Muscle of arm (tissue), 1 donor: ENCODE measurements at regions not wholly inside any gene's neighbourhood (a gene's known extent, or its start where the extent isn't known, plus 50 kb on each side); places are given as distances from the start of the nearest gene placed in this dataset.

Experiments
- DNase-seq: peaks from one replicate; pipeline ENCODE4 v3.0.0-alpha.2; 2013

GRCh38 chr10:64209561-64209960 is 688.4 kb downstream of the REEP3 start:
- DNase-seq = peak; percentile 28

- DNase-seq = no peak
Observed at GRCh38 chr10:64210211-64210610, 689.0 kb downstream of the REEP3 start.

DNA sequence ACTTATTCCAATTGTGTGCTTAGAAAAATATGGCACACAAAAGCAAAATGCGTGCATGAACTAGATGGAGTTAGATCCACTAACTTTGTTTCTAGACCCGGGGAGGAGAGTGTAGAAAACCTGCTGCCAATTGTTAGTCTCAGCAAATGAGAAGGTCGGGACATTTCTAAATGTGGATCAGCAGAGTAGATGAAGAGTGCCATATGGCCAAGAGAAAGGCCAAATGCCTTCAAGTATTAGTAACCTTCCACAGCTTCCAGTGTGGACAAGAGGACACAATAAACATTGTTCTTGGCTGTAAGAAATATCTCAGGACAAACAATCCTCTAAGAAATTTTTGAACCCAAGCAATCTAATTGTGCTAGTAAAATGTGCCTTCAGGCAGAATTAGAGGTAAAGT is 690.3 kb downstream of the REEP3 start:
- no peak for DNase-seq

- no peak for DNase-seq
Observed at GRCh38 chr10:64215088-64215487, 693.9 kb downstream of the REEP3 start.

GRCh38 chr10:64219271-64220025 is 698.2 kb downstream of the REEP3 start:
- no peak for DNase-seq

DNA sequence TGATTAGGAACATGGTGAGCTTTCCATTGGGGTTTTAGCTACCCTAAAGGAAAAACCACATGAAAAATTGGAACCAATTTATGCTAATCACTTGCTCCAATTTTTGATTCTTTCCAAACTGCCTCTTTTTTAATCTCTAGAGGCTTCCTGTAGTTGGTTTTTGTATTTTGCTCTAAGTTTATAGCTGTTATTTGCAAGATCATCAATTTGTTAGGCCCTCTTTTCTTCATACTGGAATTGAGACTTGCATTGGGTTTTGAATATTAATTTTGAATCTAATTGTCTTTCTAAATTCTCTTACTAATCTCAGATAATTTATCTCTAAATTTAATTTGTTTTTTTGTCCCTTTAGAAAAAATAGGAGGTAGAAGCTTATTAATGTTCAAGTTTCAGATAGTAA is 713.3 kb downstream of the REEP3 start:
- DNase-seq = no peak

GRCh38 chr10:64257704-64258103 is 736.5 kb downstream of the REEP3 start:
- no peak for DNase-seq

DNA sequence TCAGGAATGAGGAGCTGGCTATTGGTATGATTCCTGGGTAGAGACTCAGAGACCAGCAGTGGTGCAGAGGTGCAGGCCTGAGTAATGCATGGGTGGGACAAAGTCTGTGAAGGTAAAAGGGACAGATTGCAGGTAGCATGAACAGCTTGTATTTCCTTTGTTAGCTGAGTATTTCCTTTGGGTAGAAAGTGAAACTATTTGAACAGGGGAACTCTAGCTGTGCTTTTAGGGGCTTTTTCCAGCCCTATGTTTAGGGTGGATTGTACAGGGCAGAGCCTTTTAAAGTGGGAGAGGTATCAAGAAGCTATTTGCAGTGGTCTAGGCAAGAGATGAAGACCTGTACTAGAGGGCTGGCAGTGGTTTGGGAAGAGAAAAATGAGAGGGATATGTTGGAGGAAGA is 739.9 kb downstream of the REEP3 start:
- no peak for DNase-seq

- no peak for DNase-seq
Observed at GRCh38 chr10:64261676-64262075, 740.5 kb downstream of the REEP3 start.

DNA sequence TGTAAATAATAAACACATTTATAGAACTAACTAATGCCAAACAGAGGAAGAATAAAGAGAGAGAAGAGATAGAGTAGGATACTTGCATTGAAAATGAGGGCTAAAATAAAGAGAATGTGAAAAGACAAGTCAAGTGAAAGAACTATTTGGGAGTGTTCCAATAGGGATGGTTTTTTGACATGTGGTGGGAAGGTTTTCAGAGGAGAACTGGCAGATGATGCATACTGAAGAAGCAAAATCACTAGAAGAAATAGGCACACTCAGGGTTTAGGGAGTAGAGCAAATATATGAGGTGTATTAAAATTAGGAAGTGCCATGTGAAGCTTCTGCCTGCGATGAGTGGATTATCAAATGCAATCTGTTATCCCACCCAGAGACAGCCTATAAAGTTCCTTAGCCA is 744.8 kb downstream of the REEP3 start:
- no peak for DNase-seq

GRCh38 chr10:64271508-64271907 is 750.3 kb downstream of the REEP3 start:
- no peak for DNase-seq

DNA sequence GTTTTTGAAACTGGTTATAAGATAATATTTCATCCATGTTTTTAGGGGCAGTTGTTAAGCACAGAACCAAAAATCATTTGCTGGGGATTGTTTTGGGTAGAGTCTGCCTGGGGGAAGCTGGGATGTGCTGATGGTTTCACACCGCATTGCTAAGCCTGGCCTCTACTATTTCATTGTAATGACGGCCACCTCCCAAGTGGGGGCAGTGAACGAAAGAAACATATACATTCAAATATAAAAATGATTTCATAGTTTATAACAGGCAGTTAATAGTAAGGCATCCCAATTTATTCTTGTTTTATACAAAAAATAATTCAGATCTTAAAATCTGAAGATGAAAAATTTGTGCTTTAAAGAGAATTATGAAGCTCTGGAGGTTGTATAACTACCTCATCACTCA is 750.8 kb downstream of the REEP3 start:
- DNase-seq = no peak

GRCh38 chr10:64275001-64275400 is 753.8 kb downstream of the REEP3 start:
- no peak for DNase-seq

DNA sequence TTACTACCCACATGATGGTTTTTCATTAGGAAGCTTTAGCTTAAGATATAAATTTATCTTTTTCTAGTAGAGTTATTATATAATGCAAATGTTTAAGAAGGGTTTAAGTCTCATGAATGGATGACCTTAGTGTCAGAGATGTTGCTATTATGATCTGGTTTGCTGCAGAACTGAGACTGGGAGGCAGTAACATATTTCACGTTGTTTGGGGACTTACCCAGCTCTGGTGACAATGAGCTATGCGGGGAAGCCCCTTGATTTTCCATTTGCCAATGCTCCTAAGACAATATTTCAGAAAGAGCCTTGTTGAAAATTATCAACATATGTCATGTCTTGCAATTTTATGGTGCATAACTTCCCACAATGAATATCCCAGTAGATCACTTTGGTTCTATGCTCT is 754.6 kb downstream of the REEP3 start:
- DNase-seq = no peak

DNA sequence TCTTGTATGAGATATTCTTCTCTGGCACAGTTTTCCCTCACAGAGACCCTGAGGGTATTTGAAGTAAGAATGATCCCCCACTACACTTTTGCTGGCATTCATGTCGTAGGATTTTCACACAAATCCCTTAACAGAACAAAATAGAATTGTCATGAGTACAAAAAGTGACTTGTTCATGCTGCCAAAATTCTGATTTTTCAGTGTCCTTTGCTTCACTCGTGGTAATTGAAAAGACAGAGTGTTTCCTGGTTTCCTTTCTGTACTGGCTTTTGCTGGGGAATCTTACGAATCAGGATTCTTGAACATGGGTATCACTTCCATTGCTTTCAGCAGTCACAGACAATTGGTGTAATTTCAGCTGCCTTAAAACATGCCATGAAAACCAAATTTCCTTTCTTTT is 756.3 kb downstream of the REEP3 start:
- DNase-seq = no peak

DNA sequence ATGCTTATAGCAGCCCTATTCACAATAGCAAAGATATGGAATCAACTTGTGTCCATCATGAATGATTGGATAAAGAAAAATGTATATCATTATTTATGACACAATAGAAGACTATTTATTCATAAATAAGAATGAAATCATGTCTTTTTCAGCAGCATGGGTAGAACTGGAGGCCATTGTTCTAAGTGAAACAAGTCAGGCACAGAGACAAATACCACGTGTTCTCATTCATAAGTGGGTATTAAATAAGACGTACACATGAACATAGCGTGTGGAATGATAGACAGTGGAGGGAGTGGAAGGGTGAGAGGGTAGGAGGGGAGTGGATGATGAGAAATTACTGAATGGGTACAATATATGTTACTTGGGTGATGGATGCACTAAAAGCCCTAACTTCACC is 762.4 kb downstream of the REEP3 start:
- no peak for DNase-seq

GRCh38 chr10:64286533-64286932 is 765.3 kb downstream of the REEP3 start:
- DNase-seq = no peak

GRCh38 chr10:64288404-64288803 is 767.2 kb downstream of the REEP3 start:
- DNase-seq = no peak

DNA sequence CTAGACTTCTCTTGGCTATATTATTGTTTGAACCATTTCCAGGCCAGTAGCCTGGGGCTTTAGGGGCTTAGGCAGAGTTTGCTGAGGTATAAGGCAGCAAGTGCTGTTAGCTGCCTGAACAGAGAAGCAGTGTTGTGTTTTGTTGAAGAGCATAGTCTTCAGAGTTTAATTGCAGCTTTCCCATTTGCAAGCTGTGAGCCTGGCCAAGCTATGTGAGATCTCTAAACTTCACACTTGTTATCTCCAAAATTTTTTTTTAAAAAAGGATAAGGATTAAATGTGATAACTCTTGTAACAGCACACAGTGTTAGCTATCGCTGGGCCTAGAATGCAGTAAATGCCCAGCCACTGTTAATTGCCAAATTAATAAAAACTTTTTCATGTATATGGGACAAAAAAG is 782.4 kb downstream of the REEP3 start:
- no peak for DNase-seq

GRCh38 chr10:64306729-64307327 is 785.6 kb downstream of the REEP3 start:
- DNase-seq = no peak

GRCh38 chr10:64312876-64313275 is 791.7 kb downstream of the REEP3 start:
- no peak for DNase-seq

- no peak for DNase-seq
Observed at GRCh38 chr10:64313967-64314366, 792.8 kb downstream of the REEP3 start.

GRCh38 chr10:64316416-64316815 is 795.2 kb downstream of the REEP3 start:
- DNase-seq = no peak

DNA sequence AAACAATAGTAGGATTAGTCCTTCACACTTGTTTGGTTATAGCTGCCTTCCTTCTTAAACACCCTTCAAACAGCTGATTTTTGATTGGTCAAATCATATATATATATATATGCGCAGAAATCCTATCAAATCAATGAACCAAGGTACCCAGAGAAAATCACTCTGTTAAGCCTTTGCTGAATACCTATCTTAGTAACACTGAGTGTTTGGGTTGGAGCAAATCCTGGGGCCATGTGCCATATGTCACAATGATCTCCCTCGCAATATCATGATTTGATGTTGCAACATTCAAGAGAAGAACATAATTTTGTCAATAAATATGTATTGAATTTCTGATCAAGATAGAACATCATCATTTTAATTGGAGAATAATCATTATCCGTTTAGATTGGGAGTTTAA is 795.6 kb downstream of the REEP3 start:
- DNase-seq = no peak
